WERI-Rb-1 (cell line): ENCODE measurements at regions not wholly inside any gene's neighbourhood (a gene's known extent, or its start where the extent isn't known, plus 50 kb on each side); places are given as distances from the start of the nearest gene placed in this dataset.

Source experiments
- DNase-seq: peaks from one replicate; pipeline ENCODE4 v3.0.0-alpha.2; 2020
- H3K27ac ChIP-seq: fragments of 250-450 bp; sonication (Bioruptor Pico); 2 replicates; pipeline ENCODE4 v1.5.1; 2020; ENCODE audit warnings: mild to moderate bottlenecking, moderate library complexity
- H3K27me3 ChIP-seq: fragments of 250-450 bp; sonication (Bioruptor Pico); 2 replicates; pipeline ENCODE4 v1.5.1; 2021; ENCODE audit warnings: mild to moderate bottlenecking, low read depth, moderate library complexity; ENCODE audit not compliant: insufficient read depth, severe bottlenecking
- H3K36me3 ChIP-seq: fragments of 250-450 bp; sonication (Bioruptor Pico); 2 replicates; pipeline ENCODE4 v1.5.1; 2020; ENCODE audit warnings: mild to moderate bottlenecking, moderate library complexity
- H3K4me3 ChIP-seq: 2 replicates; pipeline ENCODE4 v1.5.1; 2011; ENCODE audit warnings: low read depth, mild to moderate bottlenecking, control low read depth, low read length
- H3K9me3 ChIP-seq: fragments of 250-450 bp; sonication (Bioruptor Pico); 2 replicates; pipeline ENCODE4 v1.5.1; 2021; ENCODE audit warnings: mild to moderate bottlenecking, moderate library complexity; ENCODE audit not compliant: severe bottlenecking
- CTCF ChIP-seq: IDR thresholded peaks from 2 replicates; pipeline ENCODE4 v1.5.1; 2011; ENCODE audit warnings: low read depth, mild to moderate bottlenecking, control low read depth, inconsistent platforms, low read length

DNA sequence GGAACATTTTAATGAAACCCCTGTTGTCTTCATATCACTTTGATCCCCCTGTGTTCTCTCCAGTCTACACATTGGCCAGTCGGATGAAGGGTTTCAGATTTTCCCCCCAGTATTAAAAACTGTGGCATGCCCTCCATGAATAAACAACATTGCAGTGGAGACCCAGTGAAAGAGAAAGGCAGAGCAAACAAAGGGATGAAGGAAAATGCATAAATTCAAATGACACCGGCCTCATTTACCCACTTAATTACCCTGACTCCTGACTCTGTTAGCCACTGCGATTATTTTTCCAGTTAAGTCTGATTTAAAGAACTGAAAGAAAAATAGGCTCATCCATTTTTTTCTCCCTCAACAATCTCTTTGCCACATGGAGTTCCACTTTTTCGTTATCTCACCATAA is 569.2 kb downstream of the TFAP2B start:
- H3K36me3 ChIP-seq: no peaks in the 10 kb centered on the region
- peaks cover 4% of the 10 kb centered on the region for H3K9me3 ChIP-seq
- no peak overlapping the region for H3K27ac ChIP-seq
- no peak for DNase-seq
- no peaks in the 10 kb centered on the region for H3K27me3 ChIP-seq
- H3K4me3 ChIP-seq: no peak overlapping the region
- TF ChIP-seq CTCF: no peak

DNA sequence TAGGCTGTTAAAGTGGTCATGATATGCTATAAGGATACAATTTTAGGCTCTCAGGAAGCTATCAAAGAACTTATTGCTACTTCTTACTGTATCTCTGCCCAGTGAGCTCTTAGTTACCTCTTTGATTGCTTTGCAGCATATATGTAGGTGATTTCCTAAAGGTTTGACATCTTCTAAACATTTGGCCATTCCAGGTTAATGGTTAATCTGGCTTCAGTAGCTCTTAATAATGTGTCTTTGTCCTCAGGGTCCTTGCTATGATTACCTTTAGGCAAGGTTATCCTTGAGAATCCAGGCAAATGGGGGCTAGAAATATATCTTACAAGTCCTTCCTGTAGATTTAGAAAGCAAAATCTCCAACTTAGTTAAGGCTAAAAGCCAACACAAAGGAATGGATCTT is 575.4 kb downstream of the TFAP2B start:
- H3K27me3 ChIP-seq: no peaks in the 10 kb centered on the region
- H3K4me3 ChIP-seq: no peak overlapping the region
- no peaks in the 10 kb centered on the region for H3K36me3 ChIP-seq
- TF ChIP-seq CTCF: no peak
- no peaks in the 10 kb centered on the region for H3K9me3 ChIP-seq
- H3K27ac ChIP-seq: no peak overlapping the region
- DNase-seq: no peak

GRCh38 chr6:51396583-51396982 is 577.9 kb downstream of the TFAP2B start:
- no peaks in the 10 kb centered on the region for H3K27me3 ChIP-seq
- no peak for DNase-seq
- no peaks in the 10 kb centered on the region for H3K36me3 ChIP-seq
- H3K9me3 ChIP-seq: no peaks in the 10 kb centered on the region
- H3K4me3 ChIP-seq: no peak overlapping the region
- no peak for TF ChIP-seq CTCF
- no peak overlapping the region for H3K27ac ChIP-seq

GRCh38 chr6:51398064-51398705 is 579.5 kb downstream of the TFAP2B start:
- no peaks in the 10 kb centered on the region for H3K9me3 ChIP-seq
- H3K36me3 ChIP-seq: no peaks in the 10 kb centered on the region
- no peak overlapping the region for H3K27ac ChIP-seq
- no peaks in the 10 kb centered on the region for H3K27me3 ChIP-seq
- no peak for TF ChIP-seq CTCF
- no peak for DNase-seq
- no peak overlapping the region for H3K4me3 ChIP-seq

GRCh38 chr6:51398793-51399192 is 580.1 kb downstream of the TFAP2B start:
- Histone ChIP-seq H3K4me3 (no peak overlapping the region), H3K27me3 (no peaks in the 10 kb centered on the region), H3K36me3 (no peaks in the 10 kb centered on the region), H3K9me3 (no peaks in the 10 kb centered on the region), H3K27ac (no peak overlapping the region)
- no peak for DNase-seq
- no peak for TF ChIP-seq CTCF

DNA sequence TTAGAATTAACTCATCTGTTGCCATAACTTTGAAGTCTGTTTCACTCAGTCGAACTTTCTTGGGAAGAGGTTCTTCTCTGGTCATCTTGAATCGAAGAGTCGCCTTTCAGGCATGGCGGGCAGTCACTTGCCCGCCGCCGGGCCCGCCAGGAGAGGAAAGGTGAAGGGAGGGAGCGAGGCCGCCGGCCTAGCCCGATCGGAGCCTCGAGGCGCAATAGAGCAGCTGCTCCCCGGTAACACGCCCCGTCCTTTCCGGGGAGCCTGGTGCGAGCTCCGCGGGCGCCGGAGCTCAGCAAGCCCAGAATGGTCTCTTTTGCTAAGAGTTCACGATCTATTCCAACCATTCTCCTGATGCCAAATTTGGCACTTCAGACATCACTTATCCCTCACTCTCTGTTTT is 591.8 kb downstream of the TFAP2B start:
- Histone ChIP-seq H3K27ac (no peak overlapping the region), H3K36me3 (no peaks in the 10 kb centered on the region), H3K27me3 (no peaks in the 10 kb centered on the region), H3K9me3 (no peaks in the 10 kb centered on the region), H3K4me3 (no peak overlapping the region)
- no peak for TF ChIP-seq CTCF
- DNase-seq: no peak
